Neural cell (in vitro differentiated cells): ENCODE measurements at regions not wholly inside any gene's neighbourhood (a gene's known extent, or its start where the extent isn't known, plus 50 kb on each side); places are given as distances from the start of the nearest gene placed in this dataset.

Experiments
- EP300 ChIP-seq: fragments of 450-650 bp; conservative IDR thresholded peaks from 2 replicates; pipeline ENCODE4 v1.6.1; 2014; ENCODE audit warnings: antibody characterized with exemption, mild to moderate bottlenecking, moderate library complexity; ENCODE audit not compliant: poor library complexity, severe bottlenecking
- EZH2 ChIP-seq: fragments of 200-600, 300-800 bp; shearing (Covaris generic), sonication (generic); IDR thresholded peaks from 2 replicates; pipeline ENCODE4 v1.6.1; 2014; ENCODE audit warnings: antibody characterized with exemption, low read length, borderline replicate concordance, mild to moderate bottlenecking; ENCODE audit not compliant: insufficient read depth, poor library complexity, severe bottlenecking
- POLR2AphosphoS5 ChIP-seq: IDR thresholded peaks from 2 replicates; pipeline ENCODE4 v1.6.1; 2012
- RAD21 ChIP-seq: fragments of 450-650 bp; conservative IDR thresholded peaks from 2 replicates; pipeline ENCODE4 v1.6.1; 2014; ENCODE audit warnings: antibody characterized with exemption, mild to moderate bottlenecking, moderate library complexity
- SMC3 ChIP-seq: fragments of 450-650 bp; conservative IDR thresholded peaks from 2 replicates; pipeline ENCODE4 v1.6.1; 2014; ENCODE audit warnings: antibody characterized with exemption, mild to moderate bottlenecking, moderate library complexity; ENCODE audit not compliant: poor library complexity
- TAF1 ChIP-seq: IDR thresholded peaks from 2 replicates; pipeline ENCODE4 v1.6.1; 2012; ENCODE audit warnings: low read depth
- TF ChIP-seq, protein P1 (sequence below): fragments of 450-650 bp; IDR thresholded peaks from 2 replicates; pipeline ENCODE4 v1.5.1; 2014; ENCODE audit warnings: antibody characterized with exemption, mild to moderate bottlenecking, moderate library complexity; ENCODE audit not compliant: poor library complexity, severe bottlenecking
- TF ChIP-seq, protein P2 (sequence below): IDR thresholded peaks from 2 replicates; pipeline ENCODE4 v1.6.1; 2012; ENCODE audit warnings: borderline replicate concordance

DNA sequence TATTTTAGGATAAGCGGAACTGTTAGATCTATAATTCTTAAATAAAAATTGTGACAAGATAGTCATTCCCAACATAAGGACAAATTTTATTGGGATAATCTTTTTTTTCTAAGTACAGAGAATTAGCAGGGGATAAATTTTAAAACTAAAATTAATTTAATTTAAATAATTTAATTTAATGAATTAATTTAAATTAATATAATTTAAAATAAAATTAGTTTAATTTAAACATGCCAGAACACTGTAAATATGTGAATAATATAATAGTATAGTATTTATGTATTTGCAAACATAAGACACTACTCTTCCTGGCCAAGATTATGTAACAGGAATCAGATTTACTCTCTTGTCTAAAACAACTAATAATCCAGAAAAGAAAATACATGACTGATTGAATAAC, 1055.9 kb downstream of the PDHA2 start:
- TF ChIP-seq, protein P1, sequence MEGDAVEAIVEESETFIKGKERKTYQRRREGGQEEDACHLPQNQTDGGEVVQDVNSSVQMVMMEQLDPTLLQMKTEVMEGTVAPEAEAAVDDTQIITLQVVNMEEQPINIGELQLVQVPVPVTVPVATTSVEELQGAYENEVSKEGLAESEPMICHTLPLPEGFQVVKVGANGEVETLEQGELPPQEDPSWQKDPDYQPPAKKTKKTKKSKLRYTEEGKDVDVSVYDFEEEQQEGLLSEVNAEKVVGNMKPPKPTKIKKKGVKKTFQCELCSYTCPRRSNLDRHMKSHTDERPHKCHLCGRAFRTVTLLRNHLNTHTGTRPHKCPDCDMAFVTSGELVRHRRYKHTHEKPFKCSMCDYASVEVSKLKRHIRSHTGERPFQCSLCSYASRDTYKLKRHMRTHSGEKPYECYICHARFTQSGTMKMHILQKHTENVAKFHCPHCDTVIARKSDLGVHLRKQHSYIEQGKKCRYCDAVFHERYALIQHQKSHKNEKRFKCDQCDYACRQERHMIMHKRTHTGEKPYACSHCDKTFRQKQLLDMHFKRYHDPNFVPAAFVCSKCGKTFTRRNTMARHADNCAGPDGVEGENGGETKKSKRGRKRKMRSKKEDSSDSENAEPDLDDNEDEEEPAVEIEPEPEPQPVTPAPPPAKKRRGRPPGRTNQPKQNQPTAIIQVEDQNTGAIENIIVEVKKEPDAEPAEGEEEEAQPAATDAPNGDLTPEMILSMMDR: no peak
- TF ChIP-seq SMC3 (no peak), EZH2 (no peak), EP300 (no peak), RAD21 (no peak), POLR2AphosphoS5 (no peak), TAF1 (no peak)
- TF ChIP-seq, protein P2, sequence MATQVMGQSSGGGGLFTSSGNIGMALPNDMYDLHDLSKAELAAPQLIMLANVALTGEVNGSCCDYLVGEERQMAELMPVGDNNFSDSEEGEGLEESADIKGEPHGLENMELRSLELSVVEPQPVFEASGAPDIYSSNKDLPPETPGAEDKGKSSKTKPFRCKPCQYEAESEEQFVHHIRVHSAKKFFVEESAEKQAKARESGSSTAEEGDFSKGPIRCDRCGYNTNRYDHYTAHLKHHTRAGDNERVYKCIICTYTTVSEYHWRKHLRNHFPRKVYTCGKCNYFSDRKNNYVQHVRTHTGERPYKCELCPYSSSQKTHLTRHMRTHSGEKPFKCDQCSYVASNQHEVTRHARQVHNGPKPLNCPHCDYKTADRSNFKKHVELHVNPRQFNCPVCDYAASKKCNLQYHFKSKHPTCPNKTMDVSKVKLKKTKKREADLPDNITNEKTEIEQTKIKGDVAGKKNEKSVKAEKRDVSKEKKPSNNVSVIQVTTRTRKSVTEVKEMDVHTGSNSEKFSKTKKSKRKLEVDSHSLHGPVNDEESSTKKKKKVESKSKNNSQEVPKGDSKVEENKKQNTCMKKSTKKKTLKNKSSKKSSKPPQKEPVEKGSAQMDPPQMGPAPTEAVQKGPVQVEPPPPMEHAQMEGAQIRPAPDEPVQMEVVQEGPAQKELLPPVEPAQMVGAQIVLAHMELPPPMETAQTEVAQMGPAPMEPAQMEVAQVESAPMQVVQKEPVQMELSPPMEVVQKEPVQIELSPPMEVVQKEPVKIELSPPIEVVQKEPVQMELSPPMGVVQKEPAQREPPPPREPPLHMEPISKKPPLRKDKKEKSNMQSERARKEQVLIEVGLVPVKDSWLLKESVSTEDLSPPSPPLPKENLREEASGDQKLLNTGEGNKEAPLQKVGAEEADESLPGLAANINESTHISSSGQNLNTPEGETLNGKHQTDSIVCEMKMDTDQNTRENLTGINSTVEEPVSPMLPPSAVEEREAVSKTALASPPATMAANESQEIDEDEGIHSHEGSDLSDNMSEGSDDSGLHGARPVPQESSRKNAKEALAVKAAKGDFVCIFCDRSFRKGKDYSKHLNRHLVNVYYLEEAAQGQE: no peak
